Body of pancreas (tissue), 4 donors: ENCODE measurements at regions not wholly inside any gene's neighbourhood (a gene's known extent, or its start where the extent isn't known, plus 50 kb on each side); places are given as distances from the start of the nearest gene placed in this dataset. TPM values are rescaled to one million over a fixed set of nuclear protein-coding genes. Genes with fewer than 3 reads are reported as not detected.
A peak's percentile ranks its signal among the peaks of the same experiment; 100 is the strongest.

ENCODE experiments used
- ATAC-seq: fragments of 150-250 bp; one replicate; pipeline ENCODE4 v1.9.1; 2016
- DNase-seq, 4 donors: peaks; one replicate each; pipeline ENCODE4 v3.0.0-alpha.2; 2019
- H3K27ac ChIP-seq, 4 donors: fragments of 200-600 bp; sonication (generic); 1 replicate in 3 of 4; 2 replicates in 1 of 4; pipeline versions ENCODE4 v1.5.1 to v1.6.1; 2016 to 2019; ENCODE audit warnings: mild to moderate bottlenecking in 1 of 4, mixed read lengths in 1 of 4, moderate library complexity in 1 of 4
- H3K27me3 ChIP-seq, 2 donors: fragments of 200-600 bp; sonication (generic); one replicate each; pipeline ENCODE4 v1.6.0; 2016; ENCODE audit warnings: mild to moderate bottlenecking in 1 of 2
- H3K36me3 ChIP-seq, 2 donors: fragments of 200-600 bp; sonication (generic); replicated peaks in 1 of 2; 2 replicates each; pipeline ENCODE4 v1.5.1; 2016; ENCODE audit warnings: low read depth in 2 of 2; ENCODE audit not compliant: insufficient read depth in 1 of 2
- H3K4me1 ChIP-seq: fragments of 200-600 bp; sonication (generic); one replicate; pipeline ENCODE4 v1.6.0; 2016
- H3K4me3 ChIP-seq, 2 donors: fragments of 200-600 bp; sonication (generic); 1 replicate in 1 of 2; 2 replicates in 1 of 2; pipeline ENCODE4 v1.5.1; 2016 to 2019
- H3K9me3 ChIP-seq, 3 donors: fragments of 200-600 bp; sonication (generic); 1 replicate in 2 of 3; 2 replicates in 1 of 3; pipeline ENCODE4 v1.5.1; 2016
- CTCF ChIP-seq, 7 experiments: fragments of 450-650 bp in 4 of 7; fragments of 200-600 bp in 3 of 7; sonication (generic) in 3 of 7; IDR thresholded peaks; one replicate each; pipeline ENCODE4 v1.5.1; 2016 to 2019; ENCODE audit warnings: antibody characterized with exemption in 7 of 7
- POLR2A ChIP-seq, 3 donors: fragments of 450-650 bp; IDR thresholded peaks; one replicate each; pipeline ENCODE4 v1.6.1; 2016; ENCODE audit warnings: antibody characterized with exemption in 3 of 3, mild to moderate bottlenecking in 2 of 3
- WGBS, 2 donors: methylation state at CpG; one replicate each; pipeline ENCODE4 v1.1.5; 2017; 5-methylcytosine and 5-hydroxymethylcytosine counted together
- intact Hi-C: fragments of 100-400 bp; cut with DNase I; formaldehyde crosslinking; loops from one replicate; pipeline ENCODE4 v1.15.1; 2023
- microRNA counts, 2 donors: library from miRNA; unstranded; fragments of <30 nt; microRNA quantifications; one replicate each; lab custom pipeline; 2017
- microRNA-seq, 2 donors: library from miRNA; unstranded; fragments of <30 nt; microRNA quantifications; one replicate each; pipeline ENCODE4, GENCODE V29; 2016; ENCODE audit warnings: borderline number of aligned reads in 2 of 2, borderline replicate concordance in 2 of 2
- small RNA-seq: library from RNA; depleted of rRNA; stranded (forward); fragments of <200 nt; gene quantifications from one replicate; pipeline ENCODE3, GENCODE V24; 2016

- peak overlapping the region; percentile 77 to 88 (median 82) for H3K27ac ChIP-seq
- intact Hi-C loops, result no loop called here
- H3K36me3 ChIP-seq, result no peaks in the 10 kb centered on the region
- 17 to 29% methylated on average over 16 of the region's 16 CpGs for WGBS, 2 donors
- peak in 2 of 3 donors; percentile 20 to 42 for TF ChIP-seq POLR2A (IDR thresholded peaks at IDR 0.05)
- peak in 2 of 7 experiments; percentile 2 to 11 for TF ChIP-seq CTCF (IDR thresholded peaks at IDR 0.05)
- no peaks in the 10 kb centered on the region for H3K9me3 ChIP-seq
- peak; percentile 87 to 92 (median 88) for DNase-seq
- ATAC-seq, result peak; percentile 94
- H3K27me3 ChIP-seq, result no peaks in the 10 kb centered on the region
- H3K4me1 ChIP-seq, result peaks cover 44% of the 10 kb centered on the region
- no peak overlapping the region for H3K4me3 ChIP-seq
Observed at GRCh38 chr21:17462276-17462981, 50.4 kb upstream of the CXADR start.

MicroRNAs encoded in the stretch of these regions (microRNA counts, 767-probe panel; counts per million panel counts)
- microRNA hsa-let-7c (lab: Ali Mortazavi, UCI), result 6,951 to 10,406 counts per million in 2 donors
- microRNA hsa-miR-99a-5p (lab: Ali Mortazavi, UCI), result 736 to 8,972 counts per million in 2 donors

Small RNA genes in the stretch of these regions (microRNA-seq; reads per million reads assigned to microRNA genes)
- gene MIR125B2 (70.5 to 116 reads per million in 2 donors), gene MIR99A (5,059 to 9,988 reads per million in 2 donors), gene MIRLET7C (3,336 to 5,401 reads per million in 2 donors)

Small RNA genes in the stretch of these regions (small RNA-seq; reads per million reads assigned to genes)
- gene MIR125B2, result 50.2 reads per million, percentile 95 among the genes with 10 or more reads in this experiment
- 82.2 reads per million, percentile 96 among the genes with 10 or more reads in this experiment for gene MIR99A
- gene MIRLET7C, result 574 reads per million, percentile 98 among the genes with 10 or more reads in this experiment
- not detected for gene RNU1-98P
- not detected for gene RNU6-113P
- gene RNU6-426P, result not detected
- gene SNORD74B, result not detected
